ENCODE measurements at regions not wholly inside any gene's neighbourhood (a gene's known extent, or its start where the extent isn't known, plus 50 kb on each side); places are given as distances from the start of the nearest gene placed in this dataset.

- Histone ChIP-seq H3K9me3 (ENCODE audit: control insufficient read depth, low read length) (no peaks in the 10 kb centered on the region), H3K36me3 (ENCODE audit: control insufficient read depth, insufficient read depth, low read length) (no peaks in the 10 kb centered on the region), H3K4me1 (ENCODE audit: control insufficient read depth, insufficient read depth, low read length) (no peaks in the 10 kb centered on the region), H3K27me3 (ENCODE audit: control insufficient read depth, insufficient read depth, low read length, poor library complexity, severe bottlenecking) (no peaks in the 10 kb centered on the region), H3K9ac (ENCODE audit: extremely low read depth, low read length, poor library complexity, severe bottlenecking) (no peak overlapping the region), H3K4me3 (ENCODE audit: low read length) (no peak overlapping the region), H3K27ac (ENCODE audit: low read depth, low read length) (no peak overlapping the region)
- H3K27ac Mint-ChIP-seq, result no peak overlapping the region
- no peaks in the 10 kb centered on the region for H3K4me1 Mint-ChIP-seq
- no peak overlapping the region for H3K4me3 Mint-ChIP-seq
- TF ChIP-seq, protein P1, sequence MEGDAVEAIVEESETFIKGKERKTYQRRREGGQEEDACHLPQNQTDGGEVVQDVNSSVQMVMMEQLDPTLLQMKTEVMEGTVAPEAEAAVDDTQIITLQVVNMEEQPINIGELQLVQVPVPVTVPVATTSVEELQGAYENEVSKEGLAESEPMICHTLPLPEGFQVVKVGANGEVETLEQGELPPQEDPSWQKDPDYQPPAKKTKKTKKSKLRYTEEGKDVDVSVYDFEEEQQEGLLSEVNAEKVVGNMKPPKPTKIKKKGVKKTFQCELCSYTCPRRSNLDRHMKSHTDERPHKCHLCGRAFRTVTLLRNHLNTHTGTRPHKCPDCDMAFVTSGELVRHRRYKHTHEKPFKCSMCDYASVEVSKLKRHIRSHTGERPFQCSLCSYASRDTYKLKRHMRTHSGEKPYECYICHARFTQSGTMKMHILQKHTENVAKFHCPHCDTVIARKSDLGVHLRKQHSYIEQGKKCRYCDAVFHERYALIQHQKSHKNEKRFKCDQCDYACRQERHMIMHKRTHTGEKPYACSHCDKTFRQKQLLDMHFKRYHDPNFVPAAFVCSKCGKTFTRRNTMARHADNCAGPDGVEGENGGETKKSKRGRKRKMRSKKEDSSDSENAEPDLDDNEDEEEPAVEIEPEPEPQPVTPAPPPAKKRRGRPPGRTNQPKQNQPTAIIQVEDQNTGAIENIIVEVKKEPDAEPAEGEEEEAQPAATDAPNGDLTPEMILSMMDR (conservative IDR thresholded peaks at IDR 0.05), result no peak
- 50% methylated on average over 1 of the region's 1 CpG; no CpG with 5 or more reads in 1 of the 2 experiments for WGBS, 2 experiments (ENCODE audit: insufficient coverage in 1 of 2, insufficient read length in 1 of 2)
- H3K27me3 Mint-ChIP-seq (ENCODE audit: insufficient read depth), result peaks cover 15% of the 10 kb centered on the region
- H3K9me3 Mint-ChIP-seq, result no peaks in the 10 kb centered on the region
- H3K36me3 Mint-ChIP-seq (ENCODE audit: low read depth), result no peaks in the 10 kb centered on the region
- DNase-seq, result no peak
These were observed 70.5 kb upstream of the CDYL2 start for GRCh38 chr16:80874925-80875324.

DNA sequence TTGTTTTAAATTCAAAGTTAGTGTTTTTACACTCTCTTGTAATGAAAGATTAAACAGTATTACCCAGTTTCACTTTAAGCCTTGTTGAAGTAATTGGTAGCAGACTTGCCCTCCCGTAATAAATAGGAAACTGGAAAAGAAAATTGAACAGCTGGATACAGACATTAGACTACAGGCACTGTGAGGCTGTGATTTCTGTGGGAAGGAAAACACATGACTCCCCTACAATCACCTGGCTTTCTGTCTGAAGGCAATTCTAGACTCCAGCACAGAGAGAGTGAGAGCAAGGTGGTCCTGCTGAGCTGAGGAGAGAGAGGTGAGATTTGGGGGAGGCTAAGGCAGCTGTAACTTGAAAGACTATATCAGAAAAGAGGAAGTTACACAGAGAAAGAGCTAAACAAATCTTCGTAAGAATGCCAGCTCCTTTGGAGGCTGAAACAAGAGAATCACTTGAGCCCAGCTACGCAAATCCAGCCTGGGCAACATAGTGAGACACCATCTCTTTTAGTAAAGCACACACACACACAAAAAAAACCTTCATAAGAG lies 57.8 kb upstream of the CDYL2 start:
- Histone ChIP-seq H3K36me3 (ENCODE audit: control insufficient read depth, insufficient read depth, low read length) (no peaks in the 10 kb centered on the region), H3K9ac (ENCODE audit: extremely low read depth, low read length, poor library complexity, severe bottlenecking) (no peak overlapping the region), H3K4me3 (ENCODE audit: low read length) (no peak overlapping the region), H3K27me3 (ENCODE audit: control insufficient read depth, insufficient read depth, low read length, poor library complexity, severe bottlenecking) (no peaks in the 10 kb centered on the region), H3K9me3 (ENCODE audit: control insufficient read depth, low read length) (no peaks in the 10 kb centered on the region), H3K27ac (ENCODE audit: low read depth, low read length) (no peak overlapping the region), H3K4me1 (ENCODE audit: control insufficient read depth, insufficient read depth, low read length) (no peaks in the 10 kb centered on the region)
- 51 to 74% methylated on average over 2 to 3 of the region's 3 CpGs for WGBS, 2 experiments (ENCODE audit: insufficient coverage in 1 of 2, insufficient read length in 1 of 2)
- H3K27ac Mint-ChIP-seq, result no peak overlapping the region
- TF ChIP-seq, protein P1 (conservative IDR thresholded peaks at IDR 0.05), result no peak
- peaks cover 8% of the 10 kb centered on the region for H3K9me3 Mint-ChIP-seq
- H3K4me1 Mint-ChIP-seq, result no peaks in the 10 kb centered on the region
- no peak for DNase-seq
- H3K36me3 Mint-ChIP-seq (ENCODE audit: low read depth), result no peaks in the 10 kb centered on the region
- H3K27me3 Mint-ChIP-seq (ENCODE audit: insufficient read depth), result peaks cover 2% of the 10 kb centered on the region
- H3K4me3 Mint-ChIP-seq, result no peak overlapping the region
